A673 (cell line): ENCODE measurements at regions not wholly inside any gene's neighbourhood (a gene's known extent, or its start where the extent isn't known, plus 50 kb on each side); places are given as distances from the start of the nearest gene placed in this dataset.

Source experiments
- BruUV-seq: library from RNA; stranded (reverse); fragments of 400-500 nt; replicated peaks from 2 replicates; lab custom pipeline; 2021; lab: Mats Ljungman, UMichigan
- CTCF ChIA-PET: fragments of 300-600 bp; sonication (Branson Sonifier 250); formaldehyde crosslinking; loops from one replicate; lab custom pipeline; 2022; ENCODE audit warnings: antibody characterized with exemption; lab: Charles Lee
- POLR2A ChIA-PET: fragments of 300-600 bp; sonication (Branson Sonifier 250); formaldehyde crosslinking; loops from one replicate; lab custom pipeline; 2022; ENCODE audit warnings: antibody characterized with exemption; ENCODE audit not compliant: low non-redundant PET; lab: Charles Lee
- DNase-seq: peaks from one replicate; pipeline ENCODE4 v3.0.0-alpha.2; 2015; ENCODE audit warnings: low spot score
- H3K27ac ChIP-seq: fragments of 200-600 bp; sonication (generic); 2 replicates; pipeline ENCODE4 v1.5.1; 2016; ENCODE audit warnings: mixed run types, low read depth, mild to moderate bottlenecking, mixed read lengths, antibody characterized with exemption, low read length; ENCODE audit not compliant: poor library complexity, severe bottlenecking
- H3K27me3 ChIP-seq: fragments of 200-600 bp; sonication (generic); replicated peaks from 2 replicates; pipeline ENCODE4 v1.6.1; 2017; ENCODE audit warnings: mixed run types, low read depth, mild to moderate bottlenecking, mixed read lengths, antibody characterized with exemption, low read length; ENCODE audit not compliant: insufficient read depth, poor library complexity
- H3K36me3 ChIP-seq: fragments of 200-600 bp; sonication (generic); 2 replicates; pipeline ENCODE4 v1.6.1; 2016; ENCODE audit warnings: mixed run types, mild to moderate bottlenecking, mixed read lengths, antibody characterized with exemption, low read length; ENCODE audit not compliant: insufficient read depth, poor library complexity, severe bottlenecking
- H3K4me1 ChIP-seq: fragments of 200-600 bp; sonication (generic); 2 replicates; pipeline ENCODE4 v1.6.1; 2017; ENCODE audit warnings: mixed run types, mild to moderate bottlenecking, mixed read lengths, antibody characterized with exemption, low read length; ENCODE audit not compliant: insufficient read depth, poor library complexity, severe bottlenecking
- H3K4me3 ChIP-seq: fragments of 200-600 bp; sonication (generic); 2 replicates; pipeline ENCODE4 v1.5.1; 2016; ENCODE audit warnings: low read depth, mixed run types, mild to moderate bottlenecking, mixed read lengths, low read length; ENCODE audit not compliant: poor library complexity, severe bottlenecking
- H3K9me3 ChIP-seq: fragments of 200-600 bp; sonication (generic); 2 replicates; pipeline ENCODE4 v1.6.1; 2016; ENCODE audit warnings: mixed run types, low read depth, mild to moderate bottlenecking, mixed read lengths, antibody characterized with exemption, low read length; ENCODE audit not compliant: poor library complexity, severe bottlenecking
- CTCF ChIP-seq: fragments of 300-800, 200-600 bp; sonication (generic); conservative IDR thresholded peaks from 2 replicates; pipeline ENCODE4 v1.5.1; 2017; ENCODE audit warnings: low read depth, mild to moderate bottlenecking, antibody characterized with exemption, low read length, moderate library complexity, mixed read lengths
- EZH2 ChIP-seq: fragments of 200-600 bp; sonication (generic); IDR thresholded peaks from 2 replicates; pipeline ENCODE4 v1.6.1; 2017; ENCODE audit warnings: borderline replicate concordance, low read depth, mild to moderate bottlenecking, mixed read lengths, antibody characterized with exemption, low read length; ENCODE audit not compliant: poor library complexity, severe bottlenecking
- intact Hi-C: fragments of 100-400 bp; cut with micrococcal nuclease; formaldehyde crosslinking; loops from one replicate; pipeline ENCODE4 v1.10.0; 2022; ENCODE audit not compliant: unreplicated experiment

DNA sequence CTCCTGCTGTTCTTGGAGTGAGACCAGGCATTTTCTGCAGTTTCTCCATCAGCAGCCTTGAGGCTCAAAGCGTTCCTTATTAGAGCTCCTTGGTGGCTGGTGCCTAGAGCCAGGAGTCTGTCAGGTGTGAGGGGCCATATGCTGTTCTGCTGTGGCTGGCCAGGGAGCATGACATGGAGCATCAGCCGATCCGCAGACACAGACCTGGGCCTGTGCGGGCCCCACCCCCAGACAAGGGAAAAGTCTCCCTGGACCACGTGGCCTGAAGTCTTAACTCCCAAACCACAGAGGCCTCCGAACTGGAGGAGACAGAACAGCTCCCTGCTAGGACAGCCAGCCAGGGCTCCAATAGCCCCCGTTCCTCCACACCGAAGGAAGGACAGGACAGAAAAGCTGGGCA, 162.7 kb upstream of the CIBAR2 start:
- intact Hi-C loops, result loop anchor here (5.0 kb wide), 2 partner anchors 337 to 442 kb away; partner anchors contain the start of gene GSE1
- BruUV-seq, result no TSS peak
- POLR2A ChIA-PET, result no interaction called here
- no peaks in the 10 kb centered on the region for H3K36me3 ChIP-seq
- no peaks in the 10 kb centered on the region for H3K9me3 ChIP-seq
- no peak overlapping the region for H3K27ac ChIP-seq
- H3K27me3 ChIP-seq, result no peaks in the 10 kb centered on the region
- H3K4me3 ChIP-seq, result no peak overlapping the region
- H3K4me1 ChIP-seq, result no peaks in the 10 kb centered on the region
- CTCF ChIA-PET, result interaction anchor here (0.8 to 1.5 kb wide), 3 partner anchors 21 to 160 kb away, joined by 3 to 5 read pairs (median 3); no protein-coding TSS in a partner anchor
- no peak for DNase-seq
- no peak for TF ChIP-seq CTCF
- TF ChIP-seq EZH2, result no peak

DNA sequence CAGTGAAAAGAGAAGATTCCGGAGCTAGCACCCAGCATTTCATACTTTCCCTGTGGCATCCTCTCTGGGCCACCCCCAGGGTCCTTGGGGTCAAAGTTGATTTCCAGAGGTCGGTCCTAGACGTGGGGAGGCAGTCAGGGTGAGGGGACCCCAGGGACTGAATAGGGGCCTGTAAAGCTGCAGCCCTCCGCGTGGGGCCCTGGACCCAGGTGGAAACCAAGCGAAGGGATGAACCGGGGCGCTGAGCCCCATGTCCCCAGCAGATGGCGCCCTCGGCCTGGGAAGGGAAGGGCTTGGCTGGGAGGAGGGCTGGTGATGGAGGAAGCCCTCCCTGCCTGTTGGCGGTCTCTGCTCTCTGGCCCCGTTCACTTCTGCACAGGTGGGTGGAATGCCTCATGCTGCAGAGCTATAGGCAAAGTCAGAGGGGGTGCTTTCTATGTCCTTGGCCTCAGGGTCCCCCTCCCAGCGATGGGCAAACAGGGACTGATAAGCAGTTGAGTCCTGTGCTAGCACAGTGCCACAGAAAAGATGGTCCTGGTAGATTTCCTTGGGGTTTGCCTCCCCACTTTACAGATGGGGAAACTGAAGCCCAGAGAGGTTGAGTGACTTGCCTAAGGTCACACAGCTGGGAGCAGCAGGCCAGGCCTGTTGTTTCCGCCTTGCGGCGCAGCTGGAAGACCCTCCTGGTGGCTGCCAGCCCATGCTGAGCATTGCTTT, 163.4 kb upstream of the CIBAR2 start:
- DNase-seq, result peak; percentile 74
- Histone ChIP-seq H3K27me3 (no peaks in the 10 kb centered on the region), H3K4me3 (no peak overlapping the region), H3K4me1 (no peaks in the 10 kb centered on the region), H3K27ac (no peak overlapping the region), H3K36me3 (no peaks in the 10 kb centered on the region), H3K9me3 (no peaks in the 10 kb centered on the region)
- no TSS peak for BruUV-seq
- ChIA-PET CTCF (interaction anchor here (0.6 to 1.5 kb wide), 3 partner anchors 53 to 313 kb away, joined by 4 to 10 read pairs (median 5); no protein-coding TSS in a partner anchor), POLR2A (no interaction called here)
- intact Hi-C loops, result loop anchor here (5.0 kb wide), 2 partner anchors 337 to 442 kb away; partner anchors contain the start of gene GSE1
- peak; percentile 95 for TF ChIP-seq CTCF
- TF ChIP-seq EZH2, result no peak

- Histone ChIP-seq H3K27me3 (no peaks in the 10 kb centered on the region), H3K36me3 (no peaks in the 10 kb centered on the region), H3K27ac (no peak overlapping the region), H3K9me3 (no peaks in the 10 kb centered on the region), H3K4me1 (no peaks in the 10 kb centered on the region), H3K4me3 (no peak overlapping the region)
- no peak for DNase-seq
- ChIA-PET POLR2A (no interaction called here), CTCF (interaction anchor here (0.6 kb wide), 1 partner anchor 153 kb away, joined by 3 read pairs; no protein-coding TSS in a partner anchor)
- intact Hi-C loops, result loop anchor here (5.0 kb wide), 2 partner anchors 336 to 441 kb away; partner anchors contain the start of gene GSE1
- no TSS peak for BruUV-seq
- TF ChIP-seq CTCF, result no peak
- TF ChIP-seq EZH2, result no peak
Observed at GRCh38 chr16:85276258-85276657, 164.0 kb upstream of the CIBAR2 start.
